NCI-H526 treated with DMSO at 0.1 percent for 48 hours (cell line): ENCODE measurements at regions not wholly inside any gene's neighbourhood (a gene's known extent, or its start where the extent isn't known, plus 50 kb on each side); places are given as distances from the start of the nearest gene placed in this dataset.
"Not testable (repeated sequence)": the region's sequence is repeated elsewhere in the genome, so short reads cannot be mapped to it uniquely, and the experiment has no call there.

Source experiments
- DNase-seq: peaks from one replicate; lab custom pipeline; 2025; lab: John Stamatoyannopoulos, UW

- no peak for DNase-seq
Measured at GRCh38 chr21:18104802-18105201, 139.8 kb upstream of the CHODL start.

- not testable (repeated sequence) for DNase-seq
Measured at GRCh38 chr21:18096413-18096812, 148.2 kb upstream of the CHODL start.

GRCh38 chr21:18089786-18090185 lies 154.8 kb upstream of the CHODL start:
- no peak for DNase-seq

- no peak for DNase-seq
Measured at GRCh38 chr21:18070392-18070791, 174.2 kb upstream of the CHODL start.

- no peak for DNase-seq
Measured at GRCh38 chr21:18069875-18070274, 174.8 kb upstream of the CHODL start.

GRCh38 chr21:18060402-18060801 lies 184.2 kb upstream of the CHODL start:
- no peak for DNase-seq

- no peak for DNase-seq
Measured at GRCh38 chr21:18058731-18059398, 185.8 kb upstream of the CHODL start.

- DNase-seq: no peak
Measured at GRCh38 chr21:18053151-18053550, 191.5 kb upstream of the CHODL start.

GRCh38 chr21:18049461-18049860 lies 195.2 kb upstream of the CHODL start:
- no peak for DNase-seq

- DNase-seq: no peak
Measured at GRCh38 chr21:18041012-18041411, 203.6 kb upstream of the CHODL start.

GRCh38 chr21:18030248-18030647 lies 211.1 kb upstream of the C21orf91 start:
- DNase-seq: no peak

GRCh38 chr21:18026359-18026758 lies 207.2 kb upstream of the C21orf91 start:
- no peak for DNase-seq

- no peak for DNase-seq
Measured at GRCh38 chr21:18023711-18024110, 204.6 kb upstream of the C21orf91 start.

- no peak for DNase-seq
Measured at GRCh38 chr21:18023157-18023556, 204.0 kb upstream of the C21orf91 start.

- no peak for DNase-seq
Measured at GRCh38 chr21:18007121-18007520, 188.0 kb upstream of the C21orf91 start.

GRCh38 chr21:18006691-18007090 lies 187.5 kb upstream of the C21orf91 start:
- DNase-seq: no peak

- DNase-seq: no peak
Measured at GRCh38 chr21:18002393-18002792, 183.2 kb upstream of the C21orf91 start.

- no peak for DNase-seq
Measured at GRCh38 chr21:18000981-18001686, 182.0 kb upstream of the C21orf91 start.

- not testable (repeated sequence) for DNase-seq
Measured at GRCh38 chr21:17998599-17998998, 179.4 kb upstream of the C21orf91 start.

GRCh38 chr21:17989780-17990179 lies 170.6 kb upstream of the C21orf91 start:
- DNase-seq: no peak

GRCh38 chr21:17988102-17988437 lies 168.9 kb upstream of the C21orf91 start:
- no peak for DNase-seq

GRCh38 chr21:17987382-17988101 lies 168.4 kb upstream of the C21orf91 start:
- DNase-seq: no peak

- DNase-seq: no peak
Measured at GRCh38 chr21:17981060-17981740, 162.0 kb upstream of the C21orf91 start.
